GM12878 (cell line): ENCODE measurements at regions not wholly inside any gene's neighbourhood (a gene's known extent, or its start where the extent isn't known, plus 50 kb on each side); places are given as distances from the start of the nearest gene placed in this dataset.
"Not testable (repeated sequence)": the region's sequence is repeated elsewhere in the genome, so short reads cannot be mapped to it uniquely, and the experiment has no call there.

ENCODE experiments used
- ATAC-seq: fragments of 200-7000 bp; cut with Tn5 transposase; 3 replicates; pipeline ENCODE4 v1.9.1; 2020; ENCODE audit warnings: mild to moderate bottlenecking, moderate library complexity
- BruUV-seq: library from RNA; stranded (reverse); fragments of 400-500 nt; replicated peaks from 2 replicates; lab custom pipeline; 2021; lab: Mats Ljungman, UMichigan
- CTCF ChIA-PET: fragments of 300-600 bp; sonication (Branson Sonifier 250); formaldehyde crosslinking; extraction: SDS; loops from one replicate; lab custom pipeline; 2021; ENCODE audit warnings: inconsistent platforms; lab: Yijun Ruan, JAX
- POLR2A ChIA-PET: fragments of 350-600 bp; formaldehyde crosslinking; extraction: SDS; loops from one replicate; lab custom pipeline; 2021; ENCODE audit warnings: inconsistent platforms; lab: Charles Lee
- RAD21 ChIA-PET: fragments of 300-600 bp; sonication (Branson Sonifier 250); formaldehyde crosslinking; loops from one replicate; lab custom pipeline; 2023; ENCODE audit warnings: antibody characterized with exemption; ENCODE audit not compliant: unreplicated experiment; lab: Charles Lee
- SMC1A ChIA-PET: fragments of 300-600 bp; sonication (Branson Sonifier 250); formaldehyde crosslinking; loops from one replicate; lab custom pipeline; 2023; ENCODE audit not compliant: unreplicated experiment, uncharacterized antibody; lab: Charles Lee
- DNase-seq: peaks from one replicate; pipeline ENCODE4 v3.0.0-alpha.2; 2011; ENCODE audit warnings: low read depth, low spot score
- FAIRE-seq: peaks from 3 replicates; lab custom pipeline; 2011; peaks lifted over from hg19 to GRCh38; lab: Jason Lieb, UNC
- H2AFZ ChIP-seq: 2 replicates; pipeline ENCODE4 v1.6.0; 2011; ENCODE audit warnings: low read depth, low read length, control low read depth; ENCODE audit not compliant: control insufficient read depth
- H3K27ac ChIP-seq: 2 replicates; pipeline ENCODE4 v1.5.1; 2011; ENCODE audit warnings: control low read depth; ENCODE audit not compliant: control insufficient read depth, insufficient read depth
- H3K27me3 ChIP-seq, 2 experiments: replicated peaks in 1 of 2; 2 replicates each; pipeline versions ENCODE4 v1.6.0 to v1.6.1; 2011; ENCODE audit warnings: low read length in 1 of 2; ENCODE audit not compliant: control insufficient read depth in 2 of 2, insufficient read depth in 2 of 2
- H3K36me3 ChIP-seq, 2 experiments: 2 replicates each; pipeline ENCODE4 v1.5.1; 2011; ENCODE audit warnings: low read length in 1 of 2; ENCODE audit not compliant: control insufficient read depth in 2 of 2, insufficient read depth in 2 of 2
- H3K4me1 ChIP-seq: 2 replicates; pipeline ENCODE4 v1.6.1; 2011; ENCODE audit warnings: mild to moderate bottlenecking, low read length, moderate library complexity, mixed read lengths; ENCODE audit not compliant: control insufficient read depth, insufficient read depth
- H3K4me2 ChIP-seq: 2 replicates; pipeline ENCODE4 v1.6.0; 2011; ENCODE audit warnings: control low read depth; ENCODE audit not compliant: control insufficient read depth, insufficient read depth
- H3K4me3 ChIP-seq: fragments of 200-600 bp; sonication (generic); 2 replicates; pipeline ENCODE4 v1.5.1; 2016
- H3K79me2 ChIP-seq: 2 replicates; pipeline ENCODE4 v1.6.0; 2011; ENCODE audit warnings: low read length; ENCODE audit not compliant: control insufficient read depth, insufficient read depth
- H3K9ac ChIP-seq: 2 replicates; pipeline ENCODE4 v1.8.0; 2011; ENCODE audit warnings: low read length, control low read depth, mixed read lengths; ENCODE audit not compliant: control insufficient read depth, insufficient read depth
- H3K9me3 ChIP-seq: replicated peaks from 3 replicates; pipeline ENCODE4 v1.5.1; 2011; ENCODE audit warnings: mild to moderate bottlenecking, low read length; ENCODE audit not compliant: control insufficient read depth, insufficient read depth
- H4K20me1 ChIP-seq: 2 replicates; pipeline ENCODE4 v1.6.0; 2011; ENCODE audit not compliant: control insufficient read depth, insufficient read depth
- CBFB ChIP-seq: IDR thresholded peaks from 2 replicates; pipeline ENCODE4 v1.6.1; 2016; ENCODE audit warnings: antibody characterized with exemption, low read depth
- HDGF ChIP-seq: fragments of 450-650 bp; IDR thresholded peaks from 2 replicates; pipeline ENCODE4 v1.6.1; 2016; ENCODE audit warnings: antibody characterized with exemption
- HSF1 ChIP-seq: fragments of 150-350 bp; IDR thresholded peaks from 2 replicates; pipeline ENCODE4 v1.6.1; 2014; ENCODE audit warnings: mild to moderate bottlenecking, low read depth, low read length
- JUND ChIP-seq: IDR thresholded peaks from 2 replicates; pipeline ENCODE4 v1.6.1; 2012; ENCODE audit warnings: low read depth, mild to moderate bottlenecking, low read length, improper control_type of control experiment, moderate library complexity
- TCF7 ChIP-seq: IDR thresholded peaks from 2 replicates; pipeline ENCODE4 v1.6.1; 2014; ENCODE audit warnings: antibody characterized with exemption, borderline replicate concordance
- ZNF622 ChIP-seq: fragments of 450-650 bp; IDR thresholded peaks from 2 replicates; pipeline ENCODE4 v1.6.1; 2017; ENCODE audit warnings: mild to moderate bottlenecking, inconsistent platforms
- WGBS: methylation state at CpG from one replicate; pipeline ENCODE4 v1.1.6; 2016; ENCODE audit warnings: low lambda C conversion rate; ENCODE audit not compliant: insufficient replicate concordance, insufficient coverage; ENCODE audit errors: missing lambda C conversion rate; 5-methylcytosine and 5-hydroxymethylcytosine counted together
- in situ Hi-C: fragments of 300-500 bp; cut with MboI; formaldehyde crosslinking; loops from 9 replicates; pipeline ENCODE4 v1.14.3; 2018; ENCODE audit warnings: mixed read lengths
- intact Hi-C: fragments of 100-400 bp; cut with micrococcal nuclease; formaldehyde crosslinking; loops from one replicate; pipeline ENCODE4 v1.14.2; 2022; ENCODE audit not compliant: unreplicated experiment
- TF ChIP-seq, protein P1 (sequence below): IDR thresholded peaks from 2 replicates; pipeline ENCODE4 v1.6.1; 2011; ENCODE audit warnings: low read depth, mild to moderate bottlenecking, low read length, moderate library complexity, borderline replicate concordance; ENCODE audit errors: extremely low read depth

- SMC1A ChIA-PET = interaction anchor here (0.7 kb wide), 1 partner anchor 15 kb away, joined by 4 read pairs; no protein-coding TSS in a partner anchor
- H4K20me1 ChIP-seq = no peaks in the 10 kb centered on the region
- in situ Hi-C loops = no loop called here
- H3K36me3 ChIP-seq = no peaks in the 10 kb centered on the region
- RAD21 ChIA-PET = no interaction called here
- no peak overlapping the region for H2AFZ ChIP-seq
- no peaks in the 10 kb centered on the region for H3K79me2 ChIP-seq
- H3K27me3 ChIP-seq = no peaks in the 10 kb centered on the region
- POLR2A ChIA-PET = no interaction called here
- CTCF ChIA-PET = no interaction called here
- no peak overlapping the region for H3K9ac ChIP-seq
- H3K4me1 ChIP-seq = no peaks in the 10 kb centered on the region
- no peak overlapping the region for H3K4me2 ChIP-seq
- FAIRE-seq (no peak), DNase-seq (no peak), ATAC-seq (no peak)
- H3K27ac ChIP-seq = no peak overlapping the region
- H3K9me3 ChIP-seq = no peaks in the 10 kb centered on the region
- WGBS = 0% methylated on average over 1 of the region's 1 CpG
- BruUV-seq = no TSS peak
- TF ChIP-seq TCF7 (no peak), HSF1 (no peak), CBFB (no peak), JUND (no peak), ZNF622 (no peak), HDGF (no peak)
- TF ChIP-seq, protein P1, sequence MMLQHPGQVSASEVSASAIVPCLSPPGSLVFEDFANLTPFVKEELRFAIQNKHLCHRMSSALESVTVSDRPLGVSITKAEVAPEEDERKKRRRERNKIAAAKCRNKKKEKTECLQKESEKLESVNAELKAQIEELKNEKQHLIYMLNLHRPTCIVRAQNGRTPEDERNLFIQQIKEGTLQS = no peak
- intact Hi-C loops = no loop called here
- no peak overlapping the region for H3K4me3 ChIP-seq
Observed at GRCh38 chr14:85016496-85016895, 513.4 kb upstream of the FLRT2 start.

GRCh38 chr14:85023866-85024265 is 506.1 kb upstream of the FLRT2 start:
- H3K4me1 ChIP-seq, RAD21 ChIA-PET, FAIRE-seq, H3K9ac ChIP-seq, H3K9me3 ChIP-seq, H3K79me2 ChIP-seq, CTCF ChIA-PET, SMC1A ChIA-PET, BruUV-seq, H4K20me1 ChIP-seq, H3K27ac ChIP-seq, in situ Hi-C loops, H3K36me3 ChIP-seq, H2AFZ ChIP-seq, ATAC-seq, intact Hi-C loops, DNase-seq, POLR2A ChIA-PET, H3K4me2 ChIP-seq, H3K4me3 ChIP-seq, H3K27me3 ChIP-seq: not testable (repeated sequence)
- 17% methylated on average over 7 of the region's 7 CpGs for WGBS
